ENCODE measurements at regions not wholly inside any gene's neighbourhood (a gene's known extent, or its start where the extent isn't known, plus 50 kb on each side); places are given as distances from the start of the nearest gene placed in this dataset.

DNA sequence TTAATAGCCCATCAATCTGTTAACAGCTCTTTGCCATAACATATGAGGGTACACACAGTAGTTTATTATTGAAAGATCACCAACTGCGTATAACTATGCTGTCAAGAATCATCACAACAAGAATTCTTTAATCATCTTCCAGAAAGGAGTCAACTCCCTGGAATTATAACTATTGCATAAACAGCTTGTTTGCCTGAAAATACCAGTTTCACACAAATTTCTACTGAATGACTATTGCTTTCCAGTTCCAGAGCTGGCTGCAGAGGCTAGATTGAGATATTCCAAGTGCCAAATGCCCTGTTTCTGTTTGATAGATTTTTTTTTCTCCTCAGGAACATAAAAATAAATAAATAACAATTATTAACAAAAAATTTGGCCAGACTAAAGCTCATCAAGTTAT, 444.7 kb downstream of the TLE1 start:
- no peak for TF ChIP-seq CTCF (IDR thresholded peaks at IDR 0.05; ENCODE audit: low read depth, low read length)
- no peak for TF ChIP-seq POLR2A (IDR thresholded peaks at IDR 0.05; ENCODE audit: extremely low read depth, insufficient read length)
- TF ChIP-seq, protein P1, sequence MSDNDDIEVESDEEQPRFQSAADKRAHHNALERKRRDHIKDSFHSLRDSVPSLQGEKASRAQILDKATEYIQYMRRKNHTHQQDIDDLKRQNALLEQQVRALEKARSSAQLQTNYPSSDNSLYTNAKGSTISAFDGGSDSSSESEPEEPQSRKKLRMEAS (IDR thresholded peaks at IDR 0.05; ENCODE audit: low read depth, low read length): no peak
